ENCODE measurements at regions not wholly inside any gene's neighbourhood (a gene's known extent, or its start where the extent isn't known, plus 50 kb on each side); places are given as distances from the start of the nearest gene placed in this dataset.

GRCh38 chr15:70583006-70583405 lies 180.4 kb downstream of the UACA start:
- no peak for TF ChIP-seq CTCF (IDR thresholded peaks at IDR 0.05)

- no peak for TF ChIP-seq CTCF (IDR thresholded peaks at IDR 0.05)
Observed at GRCh38 chr15:70582143-70582945, 181.0 kb downstream of the UACA start.

GRCh38 chr15:70580958-70581357 lies 182.4 kb downstream of the UACA start:
- TF ChIP-seq CTCF (IDR thresholded peaks at IDR 0.05) = no peak

GRCh38 chr15:70580286-70580685 lies 183.1 kb downstream of the UACA start:
- no peak for TF ChIP-seq CTCF (IDR thresholded peaks at IDR 0.05)

GRCh38 chr15:70579766-70580165 lies 183.6 kb downstream of the UACA start:
- no peak for TF ChIP-seq CTCF (IDR thresholded peaks at IDR 0.05)

GRCh38 chr15:70578196-70578595 lies 185.2 kb downstream of the UACA start:
- no peak for TF ChIP-seq CTCF (IDR thresholded peaks at IDR 0.05)

- no peak for TF ChIP-seq CTCF (IDR thresholded peaks at IDR 0.05)
Observed at GRCh38 chr15:70576696-70577095, 186.7 kb downstream of the UACA start.

- TF ChIP-seq CTCF (IDR thresholded peaks at IDR 0.05) = no peak
Observed at GRCh38 chr15:70576276-70576675, 187.1 kb downstream of the UACA start.

All from LNCAP (cell line).